ENCODE measurements at regions not wholly inside any gene's neighbourhood (a gene's known extent, or its start where the extent isn't known, plus 50 kb on each side); places are given as distances from the start of the nearest gene placed in this dataset.

DNA sequence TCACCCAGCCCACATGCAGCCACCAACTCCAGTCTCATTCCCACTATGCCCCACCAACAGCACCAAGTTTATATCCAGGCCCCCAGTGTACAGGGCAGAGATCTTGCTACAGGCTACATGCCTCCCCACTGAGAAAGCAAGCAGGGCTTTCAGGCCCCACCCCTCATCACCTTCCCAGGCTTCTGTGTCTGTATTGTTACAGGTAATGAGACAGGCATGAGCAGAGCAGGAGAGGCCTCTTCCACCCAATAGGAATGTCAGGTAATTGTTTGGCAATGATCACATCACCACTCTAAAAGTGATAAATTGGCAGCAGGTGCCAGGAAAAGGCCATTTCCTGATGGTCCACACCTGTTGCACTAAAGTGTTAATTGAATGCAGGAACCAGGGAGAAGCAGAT is 102.5 kb downstream of the ZNF518B start:
- TF ChIP-seq, protein P1, sequence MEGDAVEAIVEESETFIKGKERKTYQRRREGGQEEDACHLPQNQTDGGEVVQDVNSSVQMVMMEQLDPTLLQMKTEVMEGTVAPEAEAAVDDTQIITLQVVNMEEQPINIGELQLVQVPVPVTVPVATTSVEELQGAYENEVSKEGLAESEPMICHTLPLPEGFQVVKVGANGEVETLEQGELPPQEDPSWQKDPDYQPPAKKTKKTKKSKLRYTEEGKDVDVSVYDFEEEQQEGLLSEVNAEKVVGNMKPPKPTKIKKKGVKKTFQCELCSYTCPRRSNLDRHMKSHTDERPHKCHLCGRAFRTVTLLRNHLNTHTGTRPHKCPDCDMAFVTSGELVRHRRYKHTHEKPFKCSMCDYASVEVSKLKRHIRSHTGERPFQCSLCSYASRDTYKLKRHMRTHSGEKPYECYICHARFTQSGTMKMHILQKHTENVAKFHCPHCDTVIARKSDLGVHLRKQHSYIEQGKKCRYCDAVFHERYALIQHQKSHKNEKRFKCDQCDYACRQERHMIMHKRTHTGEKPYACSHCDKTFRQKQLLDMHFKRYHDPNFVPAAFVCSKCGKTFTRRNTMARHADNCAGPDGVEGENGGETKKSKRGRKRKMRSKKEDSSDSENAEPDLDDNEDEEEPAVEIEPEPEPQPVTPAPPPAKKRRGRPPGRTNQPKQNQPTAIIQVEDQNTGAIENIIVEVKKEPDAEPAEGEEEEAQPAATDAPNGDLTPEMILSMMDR (IDR thresholded peaks at IDR 0.05), result no peak
- TF ChIP-seq POLR2A (IDR thresholded peaks at IDR 0.05), result no peak

Measured in transverse colon (tissue), 3 donors.